Middle frontal gyrus (tissue), 1 donor: ENCODE measurements at regions not wholly inside any gene's neighbourhood (a gene's known extent, or its start where the extent isn't known, plus 50 kb on each side); places are given as distances from the start of the nearest gene placed in this dataset.
"Not testable (repeated sequence)": the region's sequence is repeated elsewhere in the genome, so short reads cannot be mapped to it uniquely, and the experiment has no call there.

Source experiments
- DNase-seq: peaks from one replicate; pipeline ENCODE4 v3.0.0-alpha.2; 2015; ENCODE audit warnings: low spot score; ENCODE audit errors: extremely low spot score

GRCh38 chr10:118870467-118871243 lies 115.9 kb upstream of the CACUL1 start:
- DNase-seq = peak; percentile 39

- no peak for DNase-seq
These were observed 116.6 kb upstream of the CACUL1 start for GRCh38 chr10:118871244-118871865.

DNA sequence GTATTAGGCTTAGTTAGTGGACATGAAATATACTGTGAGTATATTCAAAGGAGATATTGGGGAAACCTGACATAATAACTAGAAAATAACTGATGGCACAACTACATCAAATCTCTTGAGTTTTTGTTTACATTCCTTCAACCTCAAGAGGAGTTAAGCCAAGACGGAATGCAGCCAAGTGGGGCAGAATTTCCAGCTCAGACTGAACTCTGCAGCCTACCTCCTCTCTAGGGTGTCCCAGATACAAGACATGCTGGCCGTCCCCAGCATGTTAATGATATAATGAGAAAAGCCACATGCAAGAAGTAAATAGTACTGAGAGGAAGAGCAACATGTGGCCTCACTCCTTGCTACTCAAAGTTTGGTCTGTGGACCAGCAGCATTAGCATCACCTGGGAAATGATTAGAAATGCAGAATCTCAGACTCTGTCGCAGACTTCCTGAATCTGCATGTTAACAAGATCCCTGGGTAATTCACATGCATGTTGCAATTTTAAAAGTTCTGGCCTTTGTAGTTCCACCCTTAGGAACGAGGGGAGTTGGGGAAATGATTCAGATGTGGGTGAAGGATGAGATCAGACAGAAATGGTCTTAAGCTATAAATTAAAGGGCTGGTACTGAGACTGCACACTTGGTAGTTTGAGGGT lies 118.4 kb upstream of the CACUL1 start:
- DNase-seq = no peak

GRCh38 chr10:118873738-118874105 lies 119.0 kb upstream of the CACUL1 start:
- DNase-seq = no peak

GRCh38 chr10:118874171-118874570 lies 119.4 kb upstream of the CACUL1 start:
- no peak for DNase-seq

GRCh38 chr10:118875087-118875486 lies 120.3 kb upstream of the CACUL1 start:
- no peak for DNase-seq

- no peak for DNase-seq
These were observed 128.0 kb upstream of the CACUL1 start for GRCh38 chr10:118882741-118883140.

- no peak for DNase-seq
These were observed 137.3 kb upstream of the NANOS1 start for GRCh38 chr10:118892255-118892654.

- not testable (repeated sequence) for DNase-seq
These were observed 134.6 kb upstream of the NANOS1 start for GRCh38 chr10:118894891-118895290.

DNA sequence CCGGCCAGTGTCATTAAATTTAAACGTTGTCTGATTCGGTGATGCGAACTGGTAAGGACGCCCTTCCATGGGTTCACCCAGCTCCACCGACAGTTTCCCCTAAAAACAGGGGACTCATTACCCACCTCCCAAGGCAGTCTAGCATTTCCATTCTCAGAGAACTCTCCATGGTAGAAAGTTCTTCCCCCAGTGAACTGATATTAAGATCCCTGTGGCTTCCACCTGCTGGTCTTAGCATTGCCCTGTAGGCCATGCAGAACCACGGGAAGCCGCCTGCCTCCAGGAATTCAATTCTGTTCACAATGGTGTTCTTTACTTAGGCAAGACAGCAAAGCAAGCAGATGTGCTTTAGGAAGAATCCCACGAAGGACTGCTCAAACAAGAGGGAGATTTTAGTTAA lies 128.9 kb upstream of the NANOS1 start:
- DNase-seq = no peak

DNA sequence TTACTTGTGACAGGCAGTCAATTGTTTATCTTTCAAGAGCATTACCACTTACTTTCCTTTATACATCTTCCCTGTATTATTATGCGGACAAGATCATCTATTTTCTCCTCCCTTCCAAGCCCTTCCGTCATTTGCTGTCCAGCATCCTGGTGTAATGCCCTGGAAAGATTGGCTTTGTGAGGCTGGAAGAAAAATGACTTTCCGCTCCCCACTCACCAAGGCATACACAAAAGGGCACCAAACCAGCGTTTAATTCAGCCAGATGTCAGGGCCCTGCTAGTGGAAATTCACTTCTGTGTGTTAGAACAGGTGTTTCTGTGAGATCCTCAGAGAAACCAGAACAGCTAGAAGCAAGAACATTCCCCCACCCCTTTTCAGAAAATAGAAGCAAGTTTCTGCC lies 128.1 kb upstream of the NANOS1 start:
- no peak for DNase-seq

DNA sequence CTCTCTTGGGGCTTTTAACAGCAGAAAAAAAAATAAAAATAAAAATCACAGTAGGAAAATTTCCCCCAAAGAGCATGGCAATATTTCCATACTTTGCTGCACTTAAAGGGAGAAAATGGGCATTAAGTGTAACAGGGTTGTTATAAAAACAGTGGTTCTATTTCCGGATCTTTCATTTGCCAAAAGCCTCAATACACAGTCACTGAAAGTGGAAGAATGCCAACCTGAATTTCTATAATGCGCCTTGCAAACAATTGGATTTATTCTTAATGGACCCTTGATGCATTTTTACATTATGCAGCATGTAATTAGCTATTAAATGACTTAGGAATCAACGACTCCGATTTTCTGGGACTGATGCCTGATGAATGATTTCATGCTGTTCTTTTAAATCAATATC lies 127.6 kb upstream of the NANOS1 start:
- no peak for DNase-seq

- not testable (repeated sequence) for DNase-seq
These were observed 126.9 kb upstream of the NANOS1 start for GRCh38 chr10:118902656-118903055.

DNA sequence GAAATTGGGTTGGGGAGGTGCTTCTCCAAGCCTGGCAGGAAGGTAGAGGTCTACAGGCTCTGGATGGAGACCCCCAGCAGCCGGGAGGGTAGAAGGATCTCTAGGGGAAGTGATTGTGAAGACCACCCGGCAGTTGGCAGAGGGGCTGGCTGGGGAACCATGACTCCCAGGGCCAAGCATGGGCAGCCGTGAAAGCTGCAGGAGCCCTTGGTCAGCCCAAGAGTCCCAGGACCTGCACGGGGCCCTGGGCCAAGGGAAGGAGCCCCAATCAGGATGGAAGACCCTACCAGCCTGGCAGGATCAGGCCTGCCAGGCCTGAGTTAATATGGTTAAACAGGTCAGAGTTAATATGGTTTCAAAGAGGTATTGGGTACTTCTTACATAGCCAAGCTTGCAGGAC lies 126.3 kb upstream of the NANOS1 start:
- DNase-seq = no peak

DNA sequence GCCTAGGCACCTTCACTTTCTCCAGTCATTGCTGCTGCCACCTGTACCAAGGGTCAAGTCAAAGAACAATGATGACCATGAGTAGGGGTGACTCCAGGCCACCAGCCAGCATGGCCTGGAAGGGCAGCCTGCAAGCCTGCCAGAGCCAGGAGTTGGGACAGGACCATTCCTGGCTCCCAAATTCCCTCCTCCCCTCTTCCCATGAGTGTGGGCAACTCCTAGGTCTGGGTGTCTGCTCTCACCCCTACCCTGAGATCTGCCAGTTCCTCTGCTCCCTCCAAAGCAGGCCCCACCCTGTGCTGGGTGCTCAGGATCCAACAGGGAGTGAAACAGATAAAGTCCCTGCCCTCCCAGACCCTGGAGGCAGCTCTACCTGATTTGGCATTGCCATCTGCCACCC lies 125.8 kb upstream of the NANOS1 start:
- no peak for DNase-seq

DNA sequence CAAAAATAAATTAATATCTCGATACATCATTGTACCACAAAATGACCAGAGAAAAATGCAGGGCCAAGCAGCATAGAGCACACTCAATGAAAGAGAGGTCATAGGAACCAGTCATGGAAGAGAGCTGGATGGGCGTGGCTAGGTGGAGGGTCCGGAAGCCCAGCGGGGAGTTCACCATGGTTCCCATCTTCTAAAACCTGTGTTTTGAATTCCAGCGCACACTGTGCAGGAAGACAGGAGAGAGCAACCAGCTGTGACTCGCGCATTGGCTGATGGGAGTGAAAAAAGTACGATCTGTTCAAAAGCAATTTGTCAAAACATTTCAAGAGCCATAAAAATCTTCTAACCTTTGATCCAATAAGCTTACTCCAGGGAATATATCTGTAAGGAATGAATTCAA lies 125.2 kb upstream of the NANOS1 start:
- no peak for DNase-seq

GRCh38 chr10:118907051-118907450 lies 122.5 kb upstream of the NANOS1 start:
- DNase-seq = no peak

GRCh38 chr10:118908557-118909256 lies 120.8 kb upstream of the NANOS1 start:
- no peak for DNase-seq

DNA sequence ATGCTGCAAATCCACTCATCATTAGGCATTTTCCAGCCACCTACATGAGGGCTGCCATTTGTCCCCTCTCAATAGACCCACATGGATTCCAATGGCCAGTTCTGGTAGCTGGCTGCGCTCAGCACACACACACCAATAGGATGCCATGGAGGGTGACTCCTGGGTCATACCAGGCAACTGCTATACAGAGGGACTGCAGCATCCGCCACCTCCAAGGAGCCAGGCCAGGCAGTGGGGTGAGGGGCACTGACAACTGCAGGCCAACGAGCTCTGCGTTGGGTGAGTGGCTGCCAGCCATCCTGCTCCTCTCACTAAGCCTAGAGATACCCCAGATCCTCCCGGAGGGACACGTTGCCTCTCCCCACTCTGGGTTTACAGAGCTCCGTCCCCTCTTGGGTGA lies 118.8 kb upstream of the NANOS1 start:
- no peak for DNase-seq

- no peak for DNase-seq
These were observed 118.2 kb upstream of the NANOS1 start for GRCh38 chr10:118911363-118911762.

DNA sequence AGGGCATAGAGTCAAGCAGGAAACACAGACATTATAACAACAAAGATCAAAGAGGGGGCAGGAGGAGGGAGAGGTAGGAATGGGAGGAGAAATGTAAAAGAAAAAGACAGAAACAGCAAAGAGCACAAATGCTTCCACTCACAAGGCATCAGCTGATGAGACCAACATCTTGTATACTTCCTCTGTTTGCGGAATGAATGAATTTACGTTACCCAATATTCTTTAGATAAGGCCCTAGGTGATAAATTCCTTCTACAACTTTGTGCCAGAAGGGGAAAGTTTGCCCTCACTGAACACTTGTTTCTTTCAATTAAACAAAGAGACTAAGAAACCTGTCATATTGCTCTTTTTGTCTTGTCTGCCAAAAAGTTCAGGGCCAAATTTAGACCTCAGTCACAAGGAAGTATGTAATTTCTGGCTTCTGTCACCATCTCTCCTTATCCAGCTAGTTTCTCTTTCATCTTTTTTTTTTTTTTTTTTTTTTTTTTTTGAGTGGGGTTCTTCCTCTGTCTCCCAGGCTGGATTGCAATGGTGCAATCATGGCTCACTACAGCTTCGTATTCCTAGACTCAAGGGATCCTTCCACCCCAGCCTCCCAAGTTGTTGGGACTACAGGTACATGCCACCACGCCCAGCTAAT lies 116.4 kb upstream of the NANOS1 start:
- no peak for DNase-seq

GRCh38 chr10:118913825-118914224 lies 115.7 kb upstream of the NANOS1 start:
- no peak for DNase-seq
